HepG2 (cell line): ENCODE measurements at regions not wholly inside any gene's neighbourhood (a gene's known extent, or its start where the extent isn't known, plus 50 kb on each side); places are given as distances from the start of the nearest gene placed in this dataset.

Source experiments
- AKAP8 ChIP-seq: sonication (generic); formaldehyde crosslinking; IDR thresholded peaks from 2 replicates; pipeline ENCODE4 v1.5.1; 2020; ENCODE audit warnings: mild to moderate bottlenecking, missing genetic modification reagents
- ATF7-NPFF ChIP-seq: sonication (generic); formaldehyde crosslinking; IDR thresholded peaks from 2 replicates; pipeline ENCODE4 v1.8.1; 2023; ENCODE audit warnings: mild to moderate bottlenecking, low read depth, missing genetic modification reagents, moderate library complexity
- CBX5 ChIP-seq: sonication (generic); formaldehyde crosslinking; IDR thresholded peaks from 2 replicates; pipeline ENCODE4 v1.4.0; 2020; ENCODE audit warnings: missing genetic modification reagents, borderline replicate concordance
- ESRRA ChIP-seq: sonication (generic); formaldehyde crosslinking; IDR thresholded peaks from 2 replicates; pipeline ENCODE4 v1.5.1; 2020; ENCODE audit warnings: mild to moderate bottlenecking, low read depth, missing genetic modification reagents
- HMG20B ChIP-seq: conservative IDR thresholded peaks from 2 replicates; pipeline ENCODE4 v1.6.1; 2016; ENCODE audit warnings: missing genetic modification reagents, missing compliant biosample characterization
- NFATC3 ChIP-seq: sonication (generic); formaldehyde crosslinking; IDR thresholded peaks from 2 replicates; pipeline ENCODE4 v1.5.1; 2020; ENCODE audit warnings: mild to moderate bottlenecking, missing genetic modification reagents
- PCBP2 ChIP-seq: fragments of 200-400 bp; formaldehyde crosslinking; optimal IDR thresholded peaks from 2 replicates; pipeline ENCODE3; 2018; ENCODE audit warnings: low read length, low read depth; ENCODE audit not compliant: poor library complexity, severe bottlenecking
- POGZ ChIP-seq: sonication (generic); formaldehyde crosslinking; IDR thresholded peaks from 2 replicates; pipeline ENCODE4 v1.4.0; 2020; ENCODE audit warnings: mild to moderate bottlenecking, missing genetic modification reagents
- POLR2A ChIP-seq, 2 experiments: IDR thresholded peaks; 2 replicates each; pipeline ENCODE4 v1.6.1; 2011; ENCODE audit warnings: low read depth in 2 of 2, low read length in 2 of 2, mild to moderate bottlenecking in 1 of 2, moderate library complexity in 1 of 2; ENCODE audit not compliant: insufficient read depth in 1 of 2
- SOX6 ChIP-seq, 2 experiments: fragments of 450-650 bp in 1 of 2; sonication (generic) in 1 of 2; formaldehyde crosslinking in 1 of 2; IDR thresholded peaks; 2 replicates each; pipeline versions ENCODE4 v1.4.0 to v1.6.1; 2017 to 2020; ENCODE audit warnings: antibody characterized with exemption in 1 of 2, mild to moderate bottlenecking in 1 of 2, missing genetic modification reagents in 1 of 2
- SUZ12 ChIP-seq: fragments of 150-350 bp; IDR thresholded peaks from 2 replicates; pipeline ENCODE4 v1.6.1; 2014; ENCODE audit warnings: low read depth, low read length
- TAF1 ChIP-seq: sonication (generic); formaldehyde crosslinking; IDR thresholded peaks from 2 replicates; pipeline ENCODE4 v1.4.0; 2020; ENCODE audit warnings: missing genetic modification reagents
- TOE1 ChIP-seq: sonication (generic); formaldehyde crosslinking; IDR thresholded peaks from 2 replicates; pipeline ENCODE4 v1.4.0; 2020; ENCODE audit warnings: mild to moderate bottlenecking, missing genetic modification reagents
- TRIM24 ChIP-seq: sonication (generic); formaldehyde crosslinking; IDR thresholded peaks from 2 replicates; pipeline ENCODE4 v1.8.0; 2022; ENCODE audit warnings: mild to moderate bottlenecking, missing genetic modification reagents
- ZMYM3 ChIP-seq: sonication (generic); formaldehyde crosslinking; IDR thresholded peaks from 2 replicates; pipeline ENCODE4 v1.5.1; 2020; ENCODE audit warnings: mild to moderate bottlenecking, missing genetic modification reagents
- ZNF292 ChIP-seq: sonication (generic); formaldehyde crosslinking; IDR thresholded peaks from 2 replicates; pipeline ENCODE4 v1.8.1; 2022; ENCODE audit warnings: mild to moderate bottlenecking, low read depth, missing genetic modification reagents, borderline replicate concordance
- ZNF3 ChIP-seq: IDR thresholded peaks from 2 replicates; pipeline ENCODE4 v1.7.0; 2017; ENCODE audit warnings: inconsistent platforms
- ZNF431 ChIP-seq: sonication (generic); formaldehyde crosslinking; IDR thresholded peaks from 2 replicates; pipeline ENCODE4 v1.9.0; 2022; ENCODE audit warnings: missing genetic modification reagents, low read depth, mild to moderate bottlenecking, borderline replicate concordance
- ZNF446 ChIP-seq: sonication (generic); formaldehyde crosslinking; IDR thresholded peaks from 2 replicates; pipeline ENCODE4 v1.5.0; 2020; ENCODE audit warnings: mild to moderate bottlenecking, missing genetic modification reagents
- ZNF652 ChIP-seq: IDR thresholded peaks from 2 replicates; pipeline ENCODE4 v1.6.1; 2016; ENCODE audit warnings: low read depth, borderline replicate concordance
- ZNF883 ChIP-seq: sonication (generic); formaldehyde crosslinking; IDR thresholded peaks from 2 replicates; pipeline ENCODE4 v1.5.1; 2020; ENCODE audit warnings: mild to moderate bottlenecking, missing genetic modification reagents; ENCODE audit errors: not compliant biosample characterization
- TF ChIP-seq, protein P1 (sequence below): sonication (generic); formaldehyde crosslinking; IDR thresholded peaks from 2 replicates; pipeline ENCODE4 v1.9.0; 2021; ENCODE audit warnings: missing genetic modification reagents, mild to moderate bottlenecking, borderline replicate concordance
- TF ChIP-seq, protein P2 (sequence below): sonication (generic); formaldehyde crosslinking; IDR thresholded peaks from 2 replicates; pipeline ENCODE4 v1.4.0; 2020; ENCODE audit warnings: missing genetic modification reagents
- TF ChIP-seq, protein P3 (sequence below): sonication (generic); formaldehyde crosslinking; IDR thresholded peaks from 2 replicates; pipeline ENCODE4 v1.4.0; 2020; ENCODE audit warnings: missing genetic modification reagents
- TF ChIP-seq, protein P4 (sequence below): sonication (generic); formaldehyde crosslinking; IDR thresholded peaks from 2 replicates; pipeline ENCODE4 v1.4.0; 2020; ENCODE audit warnings: missing genetic modification reagents
- TF ChIP-seq, protein P5 (sequence below): sonication (generic); formaldehyde crosslinking; IDR thresholded peaks from 2 replicates; pipeline ENCODE4 v1.8.1; 2023; ENCODE audit warnings: mild to moderate bottlenecking, missing genetic modification reagents

DNA sequence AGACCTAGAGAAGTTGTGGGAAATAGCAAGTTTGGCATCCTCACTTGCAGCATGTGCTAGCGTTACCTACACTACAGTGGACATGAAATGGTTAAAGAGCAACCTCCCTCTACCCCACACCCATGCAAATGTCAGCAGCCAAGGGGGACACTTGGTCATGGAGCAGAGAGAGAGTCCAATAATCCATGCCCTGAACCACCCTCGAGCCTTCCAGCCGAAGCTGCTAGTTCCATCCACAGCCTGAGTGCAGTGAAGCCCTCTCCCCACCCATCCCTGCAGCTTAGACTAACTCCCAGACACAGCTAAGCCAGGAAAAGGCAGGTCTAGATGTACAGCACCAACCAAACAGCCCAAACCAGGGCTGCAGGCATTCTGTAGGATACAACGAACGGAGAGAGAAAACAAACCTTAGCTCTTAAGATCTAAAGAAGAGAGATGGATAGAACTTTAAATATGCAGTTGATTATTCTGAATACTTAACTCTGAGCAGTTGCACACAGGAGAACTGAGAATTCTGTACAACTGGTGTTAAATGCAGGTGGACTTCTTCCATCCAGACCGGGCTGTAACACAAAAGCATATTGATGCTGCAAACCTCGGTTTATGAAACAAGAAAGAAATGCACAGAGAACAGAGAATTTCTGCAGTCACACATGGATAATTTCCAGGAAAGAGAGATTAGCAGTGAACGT lies 93.8 kb downstream of the SALL1 start (continued):
- TF ChIP-seq, protein P1, sequence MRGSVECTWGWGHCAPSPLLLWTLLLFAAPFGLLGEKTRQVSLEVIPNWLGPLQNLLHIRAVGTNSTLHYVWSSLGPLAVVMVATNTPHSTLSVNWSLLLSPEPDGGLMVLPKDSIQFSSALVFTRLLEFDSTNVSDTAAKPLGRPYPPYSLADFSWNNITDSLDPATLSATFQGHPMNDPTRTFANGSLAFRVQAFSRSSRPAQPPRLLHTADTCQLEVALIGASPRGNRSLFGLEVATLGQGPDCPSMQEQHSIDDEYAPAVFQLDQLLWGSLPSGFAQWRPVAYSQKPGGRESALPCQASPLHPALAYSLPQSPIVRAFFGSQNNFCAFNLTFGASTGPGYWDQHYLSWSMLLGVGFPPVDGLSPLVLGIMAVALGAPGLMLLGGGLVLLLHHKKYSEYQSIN = no peak
- TF ChIP-seq TRIM24 (CRISPR knock-in tag) = no peak
- no peak for TF ChIP-seq CBX5 (CRISPR knock-in tag)
- TF ChIP-seq PCBP2 = no peak
- TF ChIP-seq, protein P2, sequence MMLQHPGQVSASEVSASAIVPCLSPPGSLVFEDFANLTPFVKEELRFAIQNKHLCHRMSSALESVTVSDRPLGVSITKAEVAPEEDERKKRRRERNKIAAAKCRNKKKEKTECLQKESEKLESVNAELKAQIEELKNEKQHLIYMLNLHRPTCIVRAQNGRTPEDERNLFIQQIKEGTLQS (CRISPR knock-in tag) = no peak
- TF ChIP-seq ATF7-NPFF (CRISPR knock-in tag) = no peak
- no peak for TF ChIP-seq ZNF431 (CRISPR knock-in tag)
- TF ChIP-seq ZNF3 (CRISPR knock-in tag) = no peak
- TF ChIP-seq, protein P3, sequence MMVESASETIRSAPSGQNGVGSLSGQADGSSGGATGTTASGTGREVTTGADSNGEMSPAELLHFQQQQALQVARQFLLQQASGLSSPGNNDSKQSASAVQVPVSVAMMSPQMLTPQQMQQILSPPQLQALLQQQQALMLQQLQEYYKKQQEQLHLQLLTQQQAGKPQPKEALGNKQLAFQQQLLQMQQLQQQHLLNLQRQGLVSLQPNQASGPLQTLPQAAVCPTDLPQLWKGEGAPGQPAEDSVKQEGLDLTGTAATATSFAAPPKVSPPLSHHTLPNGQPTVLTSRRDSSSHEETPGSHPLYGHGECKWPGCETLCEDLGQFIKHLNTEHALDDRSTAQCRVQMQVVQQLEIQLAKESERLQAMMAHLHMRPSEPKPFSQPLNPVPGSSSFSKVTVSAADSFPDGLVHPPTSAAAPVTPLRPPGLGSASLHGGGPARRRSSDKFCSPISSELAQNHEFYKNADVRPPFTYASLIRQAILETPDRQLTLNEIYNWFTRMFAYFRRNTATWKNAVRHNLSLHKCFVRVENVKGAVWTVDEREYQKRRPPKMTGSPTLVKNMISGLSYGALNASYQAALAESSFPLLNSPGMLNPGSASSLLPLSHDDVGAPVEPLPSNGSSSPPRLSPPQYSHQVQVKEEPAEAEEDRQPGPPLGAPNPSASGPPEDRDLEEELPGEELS (CRISPR knock-in tag) = no peak
- TF ChIP-seq AKAP8 (CRISPR knock-in tag) = no peak
- TF ChIP-seq TOE1 (CRISPR knock-in tag) = no peak
- no peak for TF ChIP-seq ZNF883
- TF ChIP-seq ESRRA (CRISPR knock-in tag) = no peak
- TF ChIP-seq POLR2A (IDR thresholded peaks at IDR 0.05; ENCODE audit: insufficient read depth in 1 of 2, low read depth in 2 of 2, low read length in 2 of 2) = peak in 1 of 2 experiments; percentile 26; a peak in 1 of 4 replicates
- TF ChIP-seq SOX6 (IDR thresholded peaks at IDR 0.05) = no peak
- TF ChIP-seq SOX6 (CRISPR knock-in tag; IDR thresholded peaks at IDR 0.05) = no peak
- TF ChIP-seq ZNF446 (CRISPR knock-in tag) = no peak
- TF ChIP-seq, protein P4, sequence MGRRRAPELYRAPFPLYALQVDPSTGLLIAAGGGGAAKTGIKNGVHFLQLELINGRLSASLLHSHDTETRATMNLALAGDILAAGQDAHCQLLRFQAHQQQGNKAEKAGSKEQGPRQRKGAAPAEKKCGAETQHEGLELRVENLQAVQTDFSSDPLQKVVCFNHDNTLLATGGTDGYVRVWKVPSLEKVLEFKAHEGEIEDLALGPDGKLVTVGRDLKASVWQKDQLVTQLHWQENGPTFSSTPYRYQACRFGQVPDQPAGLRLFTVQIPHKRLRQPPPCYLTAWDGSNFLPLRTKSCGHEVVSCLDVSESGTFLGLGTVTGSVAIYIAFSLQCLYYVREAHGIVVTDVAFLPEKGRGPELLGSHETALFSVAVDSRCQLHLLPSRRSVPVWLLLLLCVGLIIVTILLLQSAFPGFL (CRISPR knock-in tag) = no peak
- peak; percentile 94 for TF ChIP-seq ZNF652 (CRISPR knock-in tag)
- TF ChIP-seq, protein P5, sequence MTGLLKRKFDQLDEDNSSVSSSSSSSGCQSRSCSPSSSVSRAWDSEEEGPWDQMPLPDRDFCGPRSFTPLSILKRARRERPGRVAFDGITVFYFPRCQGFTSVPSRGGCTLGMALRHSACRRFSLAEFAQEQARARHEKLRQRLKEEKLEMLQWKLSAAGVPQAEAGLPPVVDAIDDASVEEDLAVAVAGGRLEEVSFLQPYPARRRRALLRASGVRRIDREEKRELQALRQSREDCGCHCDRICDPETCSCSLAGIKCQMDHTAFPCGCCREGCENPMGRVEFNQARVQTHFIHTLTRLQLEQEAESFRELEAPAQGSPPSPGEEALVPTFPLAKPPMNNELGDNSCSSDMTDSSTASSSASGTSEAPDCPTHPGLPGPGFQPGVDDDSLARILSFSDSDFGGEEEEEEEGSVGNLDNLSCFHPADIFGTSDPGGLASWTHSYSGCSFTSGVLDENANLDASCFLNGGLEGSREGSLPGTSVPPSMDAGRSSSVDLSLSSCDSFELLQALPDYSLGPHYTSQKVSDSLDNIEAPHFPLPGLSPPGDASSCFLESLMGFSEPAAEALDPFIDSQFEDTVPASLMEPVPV (CRISPR knock-in tag) = no peak
- TF ChIP-seq SUZ12 = no peak
- TF ChIP-seq NFATC3 (CRISPR knock-in tag) = 0 out of 2 replicates have a peak, but pooled peaks have one; percentile 30
- TF ChIP-seq ZMYM3 = 0 out of 2 replicates have a peak, but pooled peaks have one; percentile 43
- TF ChIP-seq TAF1 (CRISPR knock-in tag) = no peak
- TF ChIP-seq POGZ (CRISPR knock-in tag) = no peak
- TF ChIP-seq HMG20B = no peak
- peak; percentile 79; the same call in 1 of the 2 replicates for TF ChIP-seq ZNF292 (CRISPR knock-in tag)
